ENCODE measurements at regions not wholly inside any gene's neighbourhood (a gene's known extent, or its start where the extent isn't known, plus 50 kb on each side); places are given as distances from the start of the nearest gene placed in this dataset.

DNA sequence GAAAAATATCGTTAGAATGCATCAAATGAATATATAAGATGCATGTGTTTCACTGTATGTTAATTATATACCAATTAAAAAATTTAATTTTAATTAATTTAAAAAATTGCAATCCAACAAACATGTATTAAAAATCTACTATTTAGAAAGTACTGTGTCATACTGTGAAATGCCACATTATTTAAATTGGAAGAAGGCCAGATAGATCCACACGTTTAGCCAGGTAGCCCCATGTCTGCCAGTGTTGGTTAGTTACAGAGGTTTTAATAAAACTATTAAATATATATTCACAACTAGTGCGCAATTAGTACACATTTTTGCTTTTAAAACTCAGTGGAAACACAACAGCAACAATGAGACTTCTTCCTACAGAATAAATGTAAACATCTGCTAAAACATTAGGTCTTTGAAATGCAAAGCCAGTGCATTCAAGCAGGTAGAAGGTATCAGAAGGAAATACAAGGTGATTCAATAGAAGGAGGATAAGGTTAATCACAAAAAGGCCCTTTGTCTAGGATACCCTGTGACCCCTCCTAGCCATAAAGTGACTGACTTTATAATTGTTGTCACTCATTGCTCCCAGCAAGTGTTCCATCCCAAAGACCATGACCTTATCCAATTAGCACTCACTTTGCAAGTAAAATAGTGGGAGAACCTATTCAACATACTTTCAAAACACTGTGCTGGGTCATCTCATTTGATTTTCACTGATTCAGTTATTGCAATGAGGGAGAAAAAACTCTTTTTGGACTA is 211.5 kb downstream of the TTLL7 start:
- H3K27ac Mint-ChIP-seq = no peak overlapping the region
- H3K36me3 Mint-ChIP-seq = 0 out of 2 replicates have a peak, but pooled peaks cover 3% of the 10 kb centered on the region
- H3K9me3 Mint-ChIP-seq = peaks cover 9% of the 10 kb centered on the region
- no peak overlapping the region for H3K4me3 Mint-ChIP-seq
- DNase-seq (ENCODE audit: low spot score) (no peak), ATAC-seq (peak; percentile 87)
- peaks cover 26% of the 10 kb centered on the region for H3K4me1 Mint-ChIP-seq
- CTCF ChIA-PET = no interaction called here
- peaks cover 13% of the 10 kb centered on the region for H3K27me3 Mint-ChIP-seq (ENCODE audit: low read depth)
- POLR2A ChIA-PET = no interaction called here
- TF ChIP-seq AFF4 (CRISPR knock-in tag; IDR thresholded peaks at IDR 0.05; ENCODE audit: borderline replicate concordance) (no peak), NFE2L1 (CRISPR knock-in tag; IDR thresholded peaks at IDR 0.05) (no peak), HMGA2 (CRISPR knock-in tag; IDR thresholded peaks at IDR 0.05) (peak; percentile 12; the same call in 1 of the 2 replicates)

DNA sequence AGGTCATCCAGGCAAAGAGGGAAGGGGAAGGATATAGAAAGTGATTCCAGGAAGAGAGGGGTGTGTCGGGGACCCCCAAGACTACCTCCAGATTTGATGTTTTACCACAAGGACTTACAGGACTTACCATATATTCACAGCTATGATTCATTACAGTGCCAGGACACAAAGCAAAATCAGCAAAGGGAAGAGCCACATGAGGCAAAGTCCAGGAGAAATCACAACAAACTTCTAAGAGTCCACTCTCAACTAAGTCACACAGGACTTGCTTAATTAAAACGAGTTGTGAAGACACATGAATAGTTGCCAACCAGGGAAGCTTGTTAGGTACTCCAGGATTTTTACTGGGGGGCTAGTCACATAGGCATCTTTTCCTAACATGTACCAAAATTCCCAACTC is 217.3 kb downstream of the TTLL7 start:
- DNase-seq (ENCODE audit: low spot score) = no peak

More for the DNA sequence above, 217.3 kb downstream of the TTLL7 start:
- H3K27ac Mint-ChIP-seq = no peak overlapping the region
- ATAC-seq = no peak
- peaks cover 9% of the 10 kb centered on the region for H3K9me3 Mint-ChIP-seq
- CTCF ChIA-PET = interaction anchor here (1.0 kb wide), 1 partner anchor 20 kb away, joined by 3 read pairs; no protein-coding TSS in a partner anchor
- POLR2A ChIA-PET = no interaction called here
- no peaks in the 10 kb centered on the region for H3K27me3 Mint-ChIP-seq (ENCODE audit: low read depth)
- no peak overlapping the region for H3K4me3 Mint-ChIP-seq
- H3K4me1 Mint-ChIP-seq = peaks cover 33% of the 10 kb centered on the region
- TF ChIP-seq, protein P1, sequence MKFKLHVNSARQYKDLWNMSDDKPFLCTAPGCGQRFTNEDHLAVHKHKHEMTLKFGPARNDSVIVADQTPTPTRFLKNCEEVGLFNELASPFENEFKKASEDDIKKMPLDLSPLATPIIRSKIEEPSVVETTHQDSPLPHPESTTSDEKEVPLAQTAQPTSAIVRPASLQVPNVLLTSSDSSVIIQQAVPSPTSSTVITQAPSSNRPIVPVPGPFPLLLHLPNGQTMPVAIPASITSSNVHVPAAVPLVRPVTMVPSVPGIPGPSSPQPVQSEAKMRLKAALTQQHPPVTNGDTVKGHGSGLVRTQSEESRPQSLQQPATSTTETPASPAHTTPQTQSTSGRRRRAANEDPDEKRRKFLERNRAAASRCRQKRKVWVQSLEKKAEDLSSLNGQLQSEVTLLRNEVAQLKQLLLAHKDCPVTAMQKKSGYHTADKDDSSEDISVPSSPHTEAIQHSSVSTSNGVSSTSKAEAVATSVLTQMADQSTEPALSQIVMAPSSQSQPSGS (CRISPR knock-in tag; IDR thresholded peaks at IDR 0.05; ENCODE audit: borderline replicate concordance, low read depth) = no peak
- TF ChIP-seq ZNF121 (CRISPR knock-in tag; IDR thresholded peaks at IDR 0.05) (no peak), FOXP1 (CRISPR knock-in tag; IDR thresholded peaks at IDR 0.05; ENCODE audit: borderline replicate concordance) (no peak), ZBTB21 (CRISPR knock-in tag; IDR thresholded peaks at IDR 0.05; ENCODE audit: borderline replicate concordance) (no peak), E2F4 (CRISPR knock-in tag; IDR thresholded peaks at IDR 0.05; ENCODE audit: borderline replicate concordance, low read depth) (no peak), ARID4B (CRISPR knock-in tag; IDR thresholded peaks at IDR 0.05; ENCODE audit: borderline replicate concordance) (no peak), HMGA2 (CRISPR knock-in tag; IDR thresholded peaks at IDR 0.05) (no peak), ATF1 (CRISPR knock-in tag; IDR thresholded peaks at IDR 0.05) (no peak), TCF7 (CRISPR knock-in tag; IDR thresholded peaks at IDR 0.05; ENCODE audit: low read depth) (no peak), ZNF396 (CRISPR knock-in tag; IDR thresholded peaks at IDR 0.05; ENCODE audit: borderline replicate concordance) (no peak)
- TF ChIP-seq, protein P2, sequence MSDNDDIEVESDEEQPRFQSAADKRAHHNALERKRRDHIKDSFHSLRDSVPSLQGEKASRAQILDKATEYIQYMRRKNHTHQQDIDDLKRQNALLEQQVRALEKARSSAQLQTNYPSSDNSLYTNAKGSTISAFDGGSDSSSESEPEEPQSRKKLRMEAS (CRISPR knock-in tag; IDR thresholded peaks at IDR 0.05) = no peak
- TF ChIP-seq, protein P3, sequence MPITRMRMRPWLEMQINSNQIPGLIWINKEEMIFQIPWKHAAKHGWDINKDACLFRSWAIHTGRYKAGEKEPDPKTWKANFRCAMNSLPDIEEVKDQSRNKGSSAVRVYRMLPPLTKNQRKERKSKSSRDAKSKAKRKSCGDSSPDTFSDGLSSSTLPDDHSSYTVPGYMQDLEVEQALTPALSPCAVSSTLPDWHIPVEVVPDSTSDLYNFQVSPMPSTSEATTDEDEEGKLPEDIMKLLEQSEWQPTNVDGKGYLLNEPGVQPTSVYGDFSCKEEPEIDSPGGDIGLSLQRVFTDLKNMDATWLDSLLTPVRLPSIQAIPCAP (CRISPR knock-in tag; IDR thresholded peaks at IDR 0.05) = no peak
- H3K36me3 Mint-ChIP-seq = 0 out of 2 replicates have a peak, but pooled peaks cover 3% of the 10 kb centered on the region
